ENCODE measurements at regions not wholly inside any gene's neighbourhood (a gene's known extent, or its start where the extent isn't known, plus 50 kb on each side); places are given as distances from the start of the nearest gene placed in this dataset.

GRCh38 chr2:215601990-215602721, 166.3 kb upstream of the FN1 start:
- no peak overlapping the region for H3K4me2 ChIP-seq (ENCODE audit: control insufficient read depth, insufficient read depth)
- no peak overlapping the region for H3K27ac ChIP-seq (ENCODE audit: control insufficient read depth, insufficient read depth)
- no peak overlapping the region for H3K9ac ChIP-seq (ENCODE audit: control insufficient read depth, insufficient read depth, low read length)
- no peak for FAIRE-seq
- intact Hi-C loops (cut with micrococcal nuclease; ENCODE audit: unreplicated experiment) (no loop called here), in situ Hi-C loops (cut with MboI) (no loop called here)
- ChIA-PET RAD21 (ENCODE audit: unreplicated experiment) (interaction anchor here (0.8 to 1.1 kb wide), 3 partner anchors 16 to 146 kb away, joined by 3 read pairs; no protein-coding TSS in a partner anchor), SMC1A (ENCODE audit: uncharacterized antibody, unreplicated experiment) (interaction anchor here (0.7 to 2.3 kb wide), 14 partner anchors 7 to 328 kb away, joined by 3 to 14 read pairs (median 4); no protein-coding TSS in a partner anchor), POLR2A (interaction anchor here (0.7 kb wide), 1 partner anchor 29 kb away, joined by 3 read pairs; no protein-coding TSS in a partner anchor), CTCF (interaction anchor here (1.1 to 1.9 kb wide), 4 partner anchors 12 to 47 kb away, joined by 3 to 4 read pairs (median 3); no protein-coding TSS in a partner anchor)
- WGBS (ENCODE audit: insufficient coverage, insufficient replicate concordance, low lambda C conversion rate, missing lambda C conversion rate): 15% methylated on average over 2 of the region's 2 CpGs
- no peak overlapping the region for H2AFZ ChIP-seq (ENCODE audit: control insufficient read depth, low read depth, low read length)
- no peaks in the 10 kb centered on the region for H3K36me3 ChIP-seq (ENCODE audit: control insufficient read depth in 2 of 2, insufficient read depth in 2 of 2, low read length in 1 of 2)
- no peaks in the 10 kb centered on the region for H3K9me3 ChIP-seq (replicated peaks; ENCODE audit: control insufficient read depth, insufficient read depth, low read length)
- H3K27me3 ChIP-seq (replicated peaks in 1 of 2; ENCODE audit: control insufficient read depth in 2 of 2, insufficient read depth in 2 of 2, low read length in 1 of 2): no peaks in the 10 kb centered on the region
- H4K20me1 ChIP-seq (ENCODE audit: control insufficient read depth, insufficient read depth): no peaks in the 10 kb centered on the region
- H3K4me1 ChIP-seq (ENCODE audit: control insufficient read depth, insufficient read depth, low read length): no peaks in the 10 kb centered on the region
- no peaks in the 10 kb centered on the region for H3K79me2 ChIP-seq (ENCODE audit: control insufficient read depth, insufficient read depth, low read length)
- H3K4me3 ChIP-seq: no peak overlapping the region
- TF ChIP-seq MXI1 (IDR thresholded peaks at IDR 0.05; ENCODE audit: low read depth, low read length) (no peak), SMAD1 (IDR thresholded peaks at IDR 0.05; ENCODE audit: low read depth, partially characterized antibody) (no peak), TCF7 (IDR thresholded peaks at IDR 0.05; ENCODE audit: borderline replicate concordance) (no peak), ZNF687 (IDR thresholded peaks at IDR 0.05) (no peak), BRCA1 (IDR thresholded peaks at IDR 0.05; ENCODE audit: low read depth, low read length) (no peak), MYC (IDR thresholded peaks at IDR 0.05; ENCODE audit: insufficient read depth, insufficient read length, insufficient replicate concordance, low read length, severe bottlenecking) (no peak), IKZF2 (IDR thresholded peaks at IDR 0.05) (no peak), NR2C2 (IDR thresholded peaks at IDR 0.05; ENCODE audit: borderline replicate concordance, control insufficient read depth, insufficient read length, low read depth) (no peak), NFXL1 (IDR thresholded peaks at IDR 0.05; ENCODE audit: borderline replicate concordance) (no peak), STAT1 (conservative IDR thresholded peaks at IDR 0.05) (no peak)
- TF ChIP-seq, protein P1, sequence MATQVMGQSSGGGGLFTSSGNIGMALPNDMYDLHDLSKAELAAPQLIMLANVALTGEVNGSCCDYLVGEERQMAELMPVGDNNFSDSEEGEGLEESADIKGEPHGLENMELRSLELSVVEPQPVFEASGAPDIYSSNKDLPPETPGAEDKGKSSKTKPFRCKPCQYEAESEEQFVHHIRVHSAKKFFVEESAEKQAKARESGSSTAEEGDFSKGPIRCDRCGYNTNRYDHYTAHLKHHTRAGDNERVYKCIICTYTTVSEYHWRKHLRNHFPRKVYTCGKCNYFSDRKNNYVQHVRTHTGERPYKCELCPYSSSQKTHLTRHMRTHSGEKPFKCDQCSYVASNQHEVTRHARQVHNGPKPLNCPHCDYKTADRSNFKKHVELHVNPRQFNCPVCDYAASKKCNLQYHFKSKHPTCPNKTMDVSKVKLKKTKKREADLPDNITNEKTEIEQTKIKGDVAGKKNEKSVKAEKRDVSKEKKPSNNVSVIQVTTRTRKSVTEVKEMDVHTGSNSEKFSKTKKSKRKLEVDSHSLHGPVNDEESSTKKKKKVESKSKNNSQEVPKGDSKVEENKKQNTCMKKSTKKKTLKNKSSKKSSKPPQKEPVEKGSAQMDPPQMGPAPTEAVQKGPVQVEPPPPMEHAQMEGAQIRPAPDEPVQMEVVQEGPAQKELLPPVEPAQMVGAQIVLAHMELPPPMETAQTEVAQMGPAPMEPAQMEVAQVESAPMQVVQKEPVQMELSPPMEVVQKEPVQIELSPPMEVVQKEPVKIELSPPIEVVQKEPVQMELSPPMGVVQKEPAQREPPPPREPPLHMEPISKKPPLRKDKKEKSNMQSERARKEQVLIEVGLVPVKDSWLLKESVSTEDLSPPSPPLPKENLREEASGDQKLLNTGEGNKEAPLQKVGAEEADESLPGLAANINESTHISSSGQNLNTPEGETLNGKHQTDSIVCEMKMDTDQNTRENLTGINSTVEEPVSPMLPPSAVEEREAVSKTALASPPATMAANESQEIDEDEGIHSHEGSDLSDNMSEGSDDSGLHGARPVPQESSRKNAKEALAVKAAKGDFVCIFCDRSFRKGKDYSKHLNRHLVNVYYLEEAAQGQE (IDR thresholded peaks at IDR 0.05; ENCODE audit: low read depth, low read length): no peak
- TF ChIP-seq, protein P2, sequence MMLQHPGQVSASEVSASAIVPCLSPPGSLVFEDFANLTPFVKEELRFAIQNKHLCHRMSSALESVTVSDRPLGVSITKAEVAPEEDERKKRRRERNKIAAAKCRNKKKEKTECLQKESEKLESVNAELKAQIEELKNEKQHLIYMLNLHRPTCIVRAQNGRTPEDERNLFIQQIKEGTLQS (IDR thresholded peaks at IDR 0.05; ENCODE audit: borderline replicate concordance, extremely low read depth, low read depth, low read length): no peak
- BruUV-seq (replicated peaks): no TSS peak
- ATAC-seq: no peak
- no peak for DNase-seq (ENCODE audit: low read depth, low spot score)
